Iris pigment epithelial cell (primary cell): ENCODE measurements at regions not wholly inside any gene's neighbourhood (a gene's known extent, or its start where the extent isn't known, plus 50 kb on each side); places are given as distances from the start of the nearest gene placed in this dataset.
A peak's percentile ranks its signal among the peaks of the same experiment; 100 is the strongest.

ENCODE experiments used
- DNase-seq: peaks from one replicate; pipeline ENCODE4 v3.0.0-alpha.2; 2011; ENCODE audit warnings: low read depth

DNA sequence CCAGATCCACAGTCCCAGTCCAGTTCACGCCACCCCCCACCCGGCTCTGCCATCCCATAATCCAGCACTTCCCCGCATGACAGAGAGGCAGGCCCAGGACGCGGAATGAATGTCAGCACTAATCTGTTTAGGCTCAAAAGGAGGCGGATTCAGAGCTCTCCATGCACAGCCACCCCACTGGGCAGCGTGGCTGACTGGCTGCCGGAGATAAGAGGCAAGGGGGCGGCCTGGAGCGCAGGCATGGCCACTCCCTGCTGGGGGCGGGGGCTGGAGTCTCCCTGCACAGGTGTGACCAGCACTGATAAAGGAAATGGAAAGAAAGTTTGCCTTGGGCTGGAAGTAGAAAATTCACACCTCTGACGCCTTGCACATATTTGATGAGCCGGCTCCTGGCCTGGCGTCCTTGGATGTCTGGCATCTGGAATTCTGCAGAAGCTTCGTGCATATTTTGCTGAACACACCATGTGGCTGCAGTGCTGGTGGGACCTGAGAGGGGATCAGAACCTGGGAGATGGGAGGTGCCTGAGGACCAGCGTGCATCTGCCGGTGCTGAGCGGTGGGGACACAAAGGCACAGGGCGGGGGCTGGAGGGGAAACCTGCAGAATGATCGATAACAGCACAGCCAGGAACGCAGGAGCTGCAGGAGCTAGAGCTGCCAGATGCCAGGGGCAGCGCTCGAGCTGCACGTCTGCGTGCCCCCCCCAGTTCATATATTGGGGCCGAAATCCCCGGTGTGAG lies 344.4 kb downstream of the CTTN start:
- DNase-seq, result no peak

- DNase-seq, result no peak
These were observed 345.0 kb downstream of the CTTN start for GRCh38 chr11:70743329-70743728.

DNA sequence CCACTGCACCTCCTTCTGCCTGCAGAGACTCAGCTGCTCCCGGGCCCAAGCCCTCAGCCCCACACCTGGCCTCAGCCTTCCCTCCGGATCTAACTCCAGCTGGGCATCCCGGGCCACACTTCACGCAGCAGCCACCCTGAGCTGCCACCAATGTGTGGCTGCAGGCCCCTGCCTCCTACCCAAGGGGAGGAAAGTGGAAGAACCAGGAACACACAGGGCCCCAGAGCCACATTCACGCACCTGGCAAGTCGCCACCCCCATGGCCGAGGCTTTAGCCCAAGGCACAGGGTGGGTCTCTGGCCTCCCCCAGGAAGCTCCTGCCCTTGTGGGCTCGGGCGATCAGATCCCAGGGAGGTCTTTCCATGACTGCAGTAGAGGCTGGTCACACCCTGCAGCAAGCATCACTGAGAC lies 345.6 kb downstream of the CTTN start:
- no peak for DNase-seq

- no peak for DNase-seq
These were observed 346.3 kb downstream of the CTTN start for GRCh38 chr11:70744396-70745185.

- no peak for DNase-seq
These were observed 347.1 kb downstream of the CTTN start for GRCh38 chr11:70745451-70745850.

DNA sequence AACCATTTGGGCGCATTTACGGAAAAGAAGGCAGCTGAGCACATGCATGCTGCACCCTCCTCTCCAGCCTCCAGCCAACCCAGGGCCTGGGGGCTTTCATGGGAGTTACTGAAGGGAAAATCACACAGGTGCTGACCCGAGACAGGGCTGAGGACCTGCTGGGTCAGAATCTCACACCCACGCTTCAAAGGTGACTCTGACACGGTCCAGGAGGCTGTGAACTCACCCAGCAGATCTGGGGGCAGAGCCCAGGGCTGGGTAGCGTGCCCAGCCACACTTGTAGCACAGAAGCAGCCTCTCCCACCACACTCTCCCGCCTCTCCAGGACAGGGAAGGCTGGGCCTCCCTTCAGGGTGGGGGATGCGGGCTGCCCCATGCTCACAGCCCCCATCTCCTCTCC lies 347.6 kb downstream of the CTTN start:
- no peak for DNase-seq

GRCh38 chr11:70746351-70746750 lies 348.0 kb downstream of the CTTN start:
- no peak for DNase-seq

DNA sequence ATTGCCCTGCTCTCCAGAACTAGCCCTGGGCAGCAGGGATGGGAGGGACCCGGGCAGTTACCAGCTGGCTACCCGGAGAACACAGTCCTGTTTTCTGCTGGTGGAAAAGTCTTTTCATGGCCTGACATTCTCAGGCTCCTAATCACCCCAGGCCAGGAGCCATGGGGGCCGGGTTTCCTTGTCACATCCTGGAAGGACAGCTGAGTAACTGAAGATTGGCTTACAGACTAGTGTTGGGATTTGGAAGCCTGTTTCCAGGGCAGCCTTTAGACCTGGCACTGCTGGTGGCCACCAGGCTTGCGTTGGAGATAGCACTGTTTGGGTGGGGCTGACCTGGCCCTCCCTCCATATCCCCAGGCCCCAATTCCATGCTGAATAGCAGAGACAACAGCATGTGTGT lies 349.0 kb downstream of the CTTN start:
- DNase-seq, result no peak

GRCh38 chr11:70747921-70748320 lies 349.6 kb downstream of the CTTN start:
- no peak for DNase-seq

DNA sequence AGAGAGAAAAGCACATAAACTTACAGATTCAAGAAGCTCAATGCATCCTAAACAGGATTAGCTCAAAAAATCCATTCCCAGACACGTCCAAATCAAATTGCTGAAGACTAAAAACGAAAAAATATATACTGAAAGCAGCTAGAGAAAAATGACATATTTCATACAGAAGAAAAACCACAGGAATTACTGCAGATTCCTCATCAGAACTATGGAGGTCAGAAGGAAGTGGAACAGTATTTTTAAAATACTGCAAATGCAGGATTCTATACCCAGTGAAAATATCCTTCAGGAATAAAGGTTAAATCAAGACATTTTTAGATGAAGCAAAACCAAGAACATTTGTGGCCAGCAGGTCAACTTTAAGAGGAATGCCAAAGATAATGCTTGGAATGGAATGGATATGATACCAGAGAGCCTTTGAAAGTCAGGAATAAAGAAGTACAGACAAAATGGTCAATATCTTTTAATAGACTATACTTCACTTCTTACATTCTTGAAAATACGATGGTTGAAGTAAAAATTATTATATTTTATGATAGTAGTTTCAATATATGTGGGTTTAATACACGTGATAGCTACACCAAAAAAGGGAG lies 352.9 kb downstream of the CTTN start:
- no peak for DNase-seq

DNA sequence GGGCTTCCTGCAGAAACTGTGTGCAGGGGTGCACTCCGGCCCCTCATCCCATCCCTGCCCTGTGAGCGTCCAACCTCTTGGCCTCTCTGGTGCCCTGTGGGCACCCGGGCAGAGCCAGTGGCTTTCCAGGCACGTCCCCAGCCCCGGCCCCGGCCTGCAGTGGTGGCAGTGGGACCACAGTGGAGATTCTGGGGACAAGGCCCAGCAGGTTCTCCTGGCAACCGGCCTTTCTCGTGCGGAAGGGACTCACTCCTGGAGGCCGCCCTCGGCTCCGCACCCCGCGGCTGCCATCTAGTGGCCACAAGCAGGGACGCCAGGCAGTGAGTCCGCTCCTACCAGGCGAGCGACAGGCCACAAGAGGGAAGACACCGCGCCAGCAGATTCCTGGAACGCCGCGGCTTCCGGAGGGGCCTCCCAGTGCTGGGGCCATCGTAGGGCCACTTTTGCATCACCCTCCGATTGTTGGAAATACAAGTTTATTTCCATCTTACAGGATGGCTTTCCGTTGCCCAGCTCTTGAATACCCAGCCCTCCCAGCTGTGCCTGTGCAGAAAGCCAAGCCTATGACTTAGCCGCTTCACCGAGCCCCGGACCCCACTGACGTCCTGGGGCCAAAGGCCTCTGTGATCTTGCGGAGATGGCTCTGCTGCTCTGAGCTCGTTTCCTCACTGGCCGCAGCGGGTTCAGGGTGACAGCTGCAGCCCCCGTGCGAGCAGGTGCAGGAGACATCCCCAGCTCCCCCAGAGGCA lies 357.3 kb downstream of the CTTN start:
- DNase-seq, result peak; percentile 51

DNA sequence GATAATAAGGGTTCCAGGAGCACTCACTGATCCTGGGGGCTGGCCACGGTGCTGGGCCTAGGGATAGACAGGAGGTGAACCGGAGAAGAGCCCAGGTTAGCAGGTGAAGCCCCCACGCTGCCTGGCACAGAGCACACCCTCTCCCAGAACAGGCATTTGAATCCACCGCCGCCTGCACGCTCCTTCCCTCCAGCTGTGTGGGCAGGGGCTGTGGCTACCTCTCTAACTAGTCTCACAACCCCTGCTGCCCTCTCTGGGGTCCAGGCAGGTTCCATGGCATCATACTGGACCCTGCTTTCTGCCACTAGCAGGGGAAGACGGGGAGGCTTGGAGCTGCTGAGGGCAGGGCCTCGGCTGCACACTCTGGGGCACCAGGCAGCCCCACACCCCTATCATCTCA lies 358.0 kb downstream of the CTTN start:
- DNase-seq, result no peak

DNA sequence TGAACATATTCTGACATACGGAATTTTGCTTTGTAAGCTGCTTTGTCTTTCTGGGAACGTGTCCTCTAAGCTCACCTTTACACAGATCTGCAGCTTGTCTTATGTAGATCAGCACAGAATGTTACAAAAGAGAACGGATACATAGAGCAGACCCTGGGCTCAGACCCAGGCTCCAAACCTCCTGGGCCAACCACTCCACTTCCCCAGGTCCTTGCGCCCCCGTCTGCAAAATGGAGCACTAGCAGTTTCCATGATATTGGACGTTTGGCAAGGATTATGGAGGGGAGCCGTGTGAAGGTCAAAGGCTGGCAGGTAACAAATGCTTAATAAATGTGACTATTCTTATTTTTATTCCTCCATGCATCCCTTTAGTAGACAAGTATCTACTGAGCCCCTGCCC lies 358.4 kb downstream of the CTTN start:
- no peak for DNase-seq

DNA sequence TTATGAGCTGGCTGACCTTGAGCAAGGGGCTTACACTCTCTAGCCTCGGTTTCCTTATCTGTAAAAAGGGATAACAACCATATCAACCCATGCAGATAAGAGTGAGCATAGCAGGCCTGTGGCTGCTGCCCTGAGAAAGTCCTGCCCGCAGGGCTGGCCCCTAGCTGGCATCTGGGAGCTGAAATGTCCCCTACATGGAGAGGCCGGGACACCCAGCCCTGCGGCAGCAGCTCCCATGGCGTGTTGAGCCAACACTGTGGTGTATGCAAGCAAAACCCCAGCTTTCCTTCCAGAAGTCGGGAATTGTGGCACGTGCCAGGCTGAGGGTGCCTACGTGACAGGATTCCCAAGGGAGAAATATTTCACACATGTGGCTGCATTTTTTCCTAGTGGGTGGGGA lies 358.9 kb downstream of the CTTN start:
- no peak for DNase-seq

DNA sequence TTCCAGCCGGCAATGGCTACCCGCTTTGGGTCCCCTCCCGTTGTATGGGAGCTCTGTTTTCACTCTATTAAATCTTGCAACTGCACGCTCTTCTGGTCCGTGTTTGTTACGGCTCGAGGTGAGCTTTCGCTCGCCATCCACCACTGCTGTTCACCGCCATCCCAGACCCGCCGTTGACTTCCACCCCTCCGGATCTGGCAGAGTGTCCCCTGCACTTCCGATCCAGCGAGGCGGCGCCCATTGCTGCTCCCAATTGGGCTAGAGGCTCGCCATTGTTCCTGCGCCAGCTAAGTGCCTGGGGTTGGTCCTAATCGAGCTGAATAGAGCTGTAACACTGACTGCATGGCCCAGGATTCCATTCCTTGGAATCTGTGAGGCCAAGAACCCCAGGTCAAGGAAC lies 359.9 kb downstream of the CTTN start:
- no peak for DNase-seq

DNA sequence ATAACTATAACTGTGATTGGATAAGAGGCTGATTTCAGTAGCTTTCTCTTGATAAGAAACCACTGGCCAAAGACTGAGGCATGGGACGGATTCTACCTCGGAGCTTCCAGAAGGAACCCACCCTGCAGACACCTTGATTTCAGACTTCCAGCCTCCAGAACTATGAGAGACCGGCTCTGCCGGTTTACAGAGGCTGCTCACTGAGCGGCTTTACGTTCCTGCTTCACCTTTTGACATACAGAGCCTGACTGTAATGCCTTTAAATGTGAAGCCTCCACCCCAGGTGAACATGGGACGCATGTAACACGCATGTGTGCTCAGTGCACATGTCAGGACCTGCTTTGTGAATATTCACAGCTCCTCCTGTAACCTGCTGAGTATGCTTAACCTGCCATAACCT lies 361.5 kb downstream of the CTTN start:
- no peak for DNase-seq

DNA sequence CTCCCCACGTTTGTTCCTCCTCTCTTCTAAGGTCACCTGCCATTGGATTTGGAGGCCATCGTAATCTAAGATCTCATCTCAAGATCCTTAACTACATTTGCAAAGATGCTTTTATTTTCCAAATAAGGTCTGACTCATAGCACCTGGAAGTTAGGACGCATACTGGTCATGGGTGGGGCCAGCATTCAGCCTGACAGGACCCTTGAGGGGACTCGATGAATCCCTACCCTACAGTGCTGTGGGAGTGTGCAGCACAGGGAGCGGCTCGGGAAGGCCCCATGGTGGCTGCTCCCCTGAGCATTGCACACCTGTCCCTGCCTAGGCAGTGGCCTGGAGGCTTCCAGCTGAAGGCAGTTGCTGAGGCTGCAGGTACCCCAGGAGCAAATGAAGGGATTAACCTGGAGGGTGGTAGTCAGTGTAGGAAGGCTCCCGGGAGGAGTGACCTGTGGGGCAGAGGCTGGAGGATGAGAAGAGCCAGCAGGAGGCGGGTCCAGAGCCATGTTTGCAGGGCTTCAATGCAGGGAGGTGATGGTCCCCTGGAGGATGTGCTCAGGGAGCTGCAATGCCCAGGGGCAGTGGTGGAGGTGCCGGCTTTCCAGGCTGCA lies 362.2 kb downstream of the CTTN start:
- DNase-seq, result no peak

- DNase-seq, result no peak
These were observed 363.0 kb downstream of the CTTN start for GRCh38 chr11:70761094-70761907.

GRCh38 chr11:70761908-70762337 lies 363.6 kb downstream of the CTTN start:
- DNase-seq, result no peak

DNA sequence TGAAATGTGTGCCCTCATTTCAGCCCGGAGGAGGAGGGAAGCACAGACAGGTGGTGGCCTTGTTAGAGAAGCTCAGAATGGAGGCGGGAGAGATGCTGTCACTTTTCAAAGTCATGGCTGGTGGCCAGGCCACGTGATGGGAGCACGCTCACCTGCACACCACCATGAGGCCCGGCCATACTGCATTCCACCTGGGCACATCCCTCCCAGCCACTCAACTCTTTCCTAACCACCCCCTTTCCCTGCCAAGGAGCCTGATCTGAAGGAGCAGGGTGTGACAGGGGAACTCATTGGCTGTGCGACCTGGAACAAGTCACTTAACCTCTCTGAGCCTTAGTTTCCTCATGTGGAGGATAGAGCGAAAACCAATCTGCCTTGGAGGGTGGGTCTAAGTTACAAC lies 364.5 kb downstream of the CTTN start:
- DNase-seq, result no peak

GRCh38 chr11:70763606-70764005 lies 365.3 kb downstream of the CTTN start:
- no peak for DNase-seq
